GM06990 (cell line): ENCODE measurements at regions not wholly inside any gene's neighbourhood (a gene's known extent, or its start where the extent isn't known, plus 50 kb on each side); places are given as distances from the start of the nearest gene placed in this dataset.
"Not testable (repeated sequence)": the region's sequence is repeated elsewhere in the genome, so short reads cannot be mapped to it uniquely, and the experiment has no call there.

Experiments
- DNase-seq: peaks from one replicate; pipeline ENCODE4 v3.0.0-alpha.2; 2011; ENCODE audit not compliant: insufficient read length; ENCODE audit errors: extremely low read depth
- H3K27me3 ChIP-seq: replicated peaks from 2 replicates; pipeline ENCODE4 v1.6.0; 2011; ENCODE audit warnings: low read length; ENCODE audit not compliant: control insufficient read depth, insufficient read depth
- H3K36me3 ChIP-seq: 2 replicates; pipeline ENCODE4 v1.5.1; 2011; ENCODE audit warnings: low read length; ENCODE audit not compliant: control insufficient read depth, insufficient read depth
- H3K4me3 ChIP-seq: replicated peaks from 2 replicates; pipeline ENCODE4 v1.5.1; 2011; ENCODE audit warnings: low read depth, mild to moderate bottlenecking, control low read depth, low read length
- CTCF ChIP-seq: IDR thresholded peaks from 2 replicates; pipeline ENCODE4 v1.5.1; 2011; ENCODE audit warnings: low read length, control low read depth, mild to moderate bottlenecking, inconsistent platforms; ENCODE audit not compliant: insufficient read depth, poor library complexity, severe bottlenecking

- DNase-seq, result no peak
- no peak for TF ChIP-seq CTCF
- no peaks in the 10 kb centered on the region for H3K36me3 ChIP-seq
- H3K4me3 ChIP-seq, result no peak overlapping the region
- H3K27me3 ChIP-seq, result no peaks in the 10 kb centered on the region
Measured at GRCh38 chr3:117856354-117856753, 1146.8 kb downstream of the TUSC7 start.

- Histone ChIP-seq H3K36me3 (no peaks in the 10 kb centered on the region), H3K27me3 (no peaks in the 10 kb centered on the region), H3K4me3 (no peak overlapping the region)
- no peak for TF ChIP-seq CTCF
- no peak for DNase-seq
Measured at GRCh38 chr3:117863146-117863545, 1153.6 kb downstream of the TUSC7 start.

- no peak for TF ChIP-seq CTCF
- Histone ChIP-seq H3K4me3 (no peak overlapping the region), H3K36me3 (no peaks in the 10 kb centered on the region), H3K27me3 (no peaks in the 10 kb centered on the region)
- no peak for DNase-seq
Measured at GRCh38 chr3:117865338-117865737, 1155.8 kb downstream of the TUSC7 start.

DNA sequence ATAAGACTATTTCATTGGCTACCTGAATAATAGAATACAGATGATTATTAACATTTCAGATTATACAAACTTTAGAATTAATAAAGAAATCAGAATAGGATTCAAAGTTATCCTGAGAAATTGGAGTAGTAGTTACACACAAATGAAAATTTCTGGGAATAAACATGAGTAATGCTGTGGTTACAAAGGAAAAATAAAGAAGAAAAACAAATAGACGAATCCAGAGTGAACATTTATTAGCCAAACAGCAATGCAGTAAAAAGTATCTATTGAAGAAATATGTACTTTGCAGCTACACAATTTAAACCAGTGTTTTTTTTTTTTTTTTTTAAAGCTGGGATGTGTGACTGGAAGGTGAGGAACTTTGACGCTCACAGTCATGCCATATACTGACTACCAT is 1159.2 kb downstream of the TUSC7 start:
- TF ChIP-seq CTCF, result no peak
- Histone ChIP-seq H3K27me3 (no peaks in the 10 kb centered on the region), H3K36me3 (no peaks in the 10 kb centered on the region), H3K4me3 (no peak overlapping the region)
- no peak for DNase-seq

GRCh38 chr3:117871934-117872333 is 1162.4 kb downstream of the TUSC7 start:
- no peaks in the 10 kb centered on the region for H3K36me3 ChIP-seq
- TF ChIP-seq CTCF, result no peak
- H3K27me3 ChIP-seq, result no peaks in the 10 kb centered on the region
- H3K4me3 ChIP-seq, result no peak overlapping the region
- DNase-seq, result no peak

GRCh38 chr3:117872594-117873248 is 1161.9 kb downstream of the IGSF11 start:
- not testable (repeated sequence) for DNase-seq, H3K4me3 ChIP-seq, H3K27me3 ChIP-seq, H3K36me3 ChIP-seq
